ENCODE measurements at regions not wholly inside any gene's neighbourhood (a gene's known extent, or its start where the extent isn't known, plus 50 kb on each side); places are given as distances from the start of the nearest gene placed in this dataset.
"Not testable (repeated sequence)": the region's sequence is repeated elsewhere in the genome, so short reads cannot be mapped to it uniquely, and the experiment has no call there.

DNA sequence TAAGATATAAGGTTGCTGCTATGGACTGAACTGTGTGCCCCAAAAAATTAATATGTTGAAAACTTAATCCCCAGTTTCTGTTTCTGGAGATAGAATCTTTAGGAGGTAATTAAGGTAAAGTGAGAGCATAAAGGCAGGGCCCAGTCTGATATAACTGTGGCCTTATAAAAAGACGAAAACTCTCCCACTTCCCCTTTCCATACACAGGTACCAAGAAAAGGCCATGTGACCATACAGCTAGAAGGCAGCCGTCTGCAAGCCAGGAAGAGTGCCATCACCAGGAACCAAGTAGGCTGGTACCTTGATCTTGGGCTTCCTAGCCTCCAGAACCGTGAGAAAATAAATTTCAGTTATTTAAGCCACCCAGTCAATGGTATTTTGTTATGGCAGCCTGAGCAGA, 550.3 kb downstream of the SMARCA1 start:
- CTCF ChIA-PET: no interaction called here
- Histone ChIP-seq H3K4me1 (ENCODE audit: insufficient read depth, low read length) (no peaks in the 10 kb centered on the region), H3K27me3 (ENCODE audit: insufficient read depth, low read length, poor library complexity, severe bottlenecking) (no peaks in the 10 kb centered on the region), H3K27ac (ENCODE audit: low read depth, low read length) (no peak overlapping the region), H3K9me3 (ENCODE audit: low read length) (no peaks in the 10 kb centered on the region), H3K36me3 (ENCODE audit: insufficient read depth, low read length) (no peaks in the 10 kb centered on the region), H3K4me3 (ENCODE audit: low read length) (no peak overlapping the region)
- no peak for DNase-seq
- Mint-ChIP-seq H3K27ac (no peak overlapping the region), H3K36me3 (no peaks in the 10 kb centered on the region), H3K4me3 (no peak overlapping the region), H3K27me3 (peaks cover 0 to 12% of the 10 kb centered on the region in 2 donors), H3K9me3 (peaks cover 0 to 2% (median 0%) of the 10 kb centered on the region in 5 donors), H3K4me1 (no peaks in the 10 kb centered on the region)
- POLR2A ChIA-PET: no interaction called here

DNA sequence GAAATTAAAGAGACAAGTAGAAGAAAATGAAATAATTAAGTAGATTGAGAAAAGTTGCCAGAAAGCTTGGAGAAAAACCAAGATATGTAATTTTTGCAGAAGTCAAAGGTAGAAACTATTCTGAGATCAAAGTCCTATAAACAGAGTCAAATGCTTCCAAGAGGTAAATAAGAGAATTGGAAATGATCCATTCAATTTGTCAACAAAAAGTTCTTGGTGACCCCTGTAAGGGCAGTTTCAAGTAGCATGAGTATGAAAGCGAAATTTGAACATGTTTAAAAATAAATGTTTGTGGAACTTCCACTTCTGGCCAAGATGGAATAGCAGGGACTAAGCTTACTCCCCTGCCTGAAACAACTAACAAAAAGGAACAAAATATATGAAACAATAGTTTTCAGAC, 562.0 kb downstream of the SMARCA1 start:
- H3K9me3 Mint-ChIP-seq: peaks cover 0 to 3% (median 0%) of the 10 kb centered on the region in 5 donors

DNA sequence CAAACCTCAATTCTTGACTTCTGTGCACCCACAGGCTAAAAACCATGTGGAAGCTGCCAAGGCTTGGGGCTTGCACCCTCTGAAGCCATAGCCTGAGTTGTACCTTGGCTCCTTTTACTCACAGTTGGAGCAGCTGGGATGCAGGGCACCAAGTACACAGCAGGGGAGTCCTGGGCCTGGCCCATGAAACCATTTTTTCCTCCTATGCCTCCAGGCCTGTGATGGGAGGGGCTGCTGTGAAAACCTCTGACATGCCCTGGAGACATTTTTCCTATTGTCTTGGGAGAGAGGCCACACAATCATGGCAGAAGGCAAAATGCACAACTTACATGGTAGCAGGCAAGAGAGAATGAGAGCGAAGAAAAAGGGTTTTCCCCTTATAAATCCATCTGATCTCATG, 568.6 kb downstream of the SMARCA1 start:
- H3K36me3 ChIP-seq (ENCODE audit: insufficient read depth, low read length); H3K27me3 ChIP-seq (ENCODE audit: insufficient read depth, low read length, poor library complexity, severe bottlenecking); POLR2A ChIA-PET; H3K4me1 ChIP-seq (ENCODE audit: insufficient read depth, low read length); H3K36me3 Mint-ChIP-seq; DNase-seq; H3K9me3 Mint-ChIP-seq; H3K27me3 Mint-ChIP-seq; H3K27ac ChIP-seq (ENCODE audit: low read depth, low read length); H3K27ac Mint-ChIP-seq; CTCF ChIA-PET; H3K4me3 Mint-ChIP-seq; H3K9me3 ChIP-seq (ENCODE audit: low read length); H3K4me1 Mint-ChIP-seq; H3K4me3 ChIP-seq (ENCODE audit: low read length): not testable (repeated sequence)

More for the DNA sequence above, 562.0 kb downstream of the SMARCA1 start:
- H3K4me1 ChIP-seq (ENCODE audit: insufficient read depth, low read length): no peaks in the 10 kb centered on the region
- H3K27ac Mint-ChIP-seq: no peak overlapping the region
- ChIA-PET POLR2A (no interaction called here), CTCF (no interaction called here)
- H3K4me1 Mint-ChIP-seq: no peaks in the 10 kb centered on the region
- H3K4me3 Mint-ChIP-seq: no peak overlapping the region
- DNase-seq: no peak
- no peak overlapping the region for H3K27ac ChIP-seq (ENCODE audit: low read depth, low read length)
- H3K27me3 Mint-ChIP-seq: no peaks in the 10 kb centered on the region
- H3K4me3 ChIP-seq (ENCODE audit: low read length): no peak overlapping the region
- H3K36me3 ChIP-seq (ENCODE audit: insufficient read depth, low read length): no peaks in the 10 kb centered on the region
- H3K9me3 ChIP-seq (ENCODE audit: low read length): no peaks in the 10 kb centered on the region
- H3K27me3 ChIP-seq (ENCODE audit: insufficient read depth, low read length, poor library complexity, severe bottlenecking): no peaks in the 10 kb centered on the region
- no peaks in the 10 kb centered on the region for H3K36me3 Mint-ChIP-seq

DNA sequence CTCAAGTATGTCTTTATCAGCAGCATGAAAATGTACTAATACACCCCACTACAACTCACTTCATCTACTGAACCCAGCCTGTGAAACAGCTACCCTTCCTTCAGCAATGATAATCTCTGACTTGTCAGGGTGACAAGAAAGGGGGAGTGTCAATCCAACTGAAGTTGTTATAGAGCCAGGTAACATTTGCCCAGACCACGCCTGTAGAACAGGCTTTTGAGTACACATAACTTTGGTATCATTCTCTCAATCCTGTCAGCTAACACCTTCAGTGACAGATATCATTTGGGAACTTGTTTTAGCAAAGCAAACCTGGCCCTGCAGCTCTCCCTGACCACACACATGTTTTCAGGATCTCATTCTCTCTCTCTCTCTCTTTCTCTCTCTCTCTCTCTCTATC, 592.2 kb downstream of the SMARCA1 start:
- H3K36me3 ChIP-seq (ENCODE audit: insufficient read depth, low read length): no peaks in the 10 kb centered on the region
- ChIA-PET CTCF (no interaction called here), POLR2A (no interaction called here)
- H3K27me3 ChIP-seq (ENCODE audit: insufficient read depth, low read length, poor library complexity, severe bottlenecking): no peaks in the 10 kb centered on the region
- H3K27ac ChIP-seq (ENCODE audit: low read depth, low read length): no peak overlapping the region
- no peak for DNase-seq
- H3K4me1 ChIP-seq (ENCODE audit: insufficient read depth, low read length): no peaks in the 10 kb centered on the region
- H3K4me3 ChIP-seq (ENCODE audit: low read length): no peak overlapping the region
- H3K9me3 ChIP-seq (ENCODE audit: low read length): no peaks in the 10 kb centered on the region
- Mint-ChIP-seq H3K9me3 (peaks cover 0 to 4% (median 0%) of the 10 kb centered on the region in 5 donors), H3K36me3 (no peaks in the 10 kb centered on the region), H3K27me3 (peaks cover 0 to 3% of the 10 kb centered on the region in 2 donors), H3K4me1 (no peaks in the 10 kb centered on the region), H3K4me3 (no peak overlapping the region), H3K27ac (no peak overlapping the region)

DNA sequence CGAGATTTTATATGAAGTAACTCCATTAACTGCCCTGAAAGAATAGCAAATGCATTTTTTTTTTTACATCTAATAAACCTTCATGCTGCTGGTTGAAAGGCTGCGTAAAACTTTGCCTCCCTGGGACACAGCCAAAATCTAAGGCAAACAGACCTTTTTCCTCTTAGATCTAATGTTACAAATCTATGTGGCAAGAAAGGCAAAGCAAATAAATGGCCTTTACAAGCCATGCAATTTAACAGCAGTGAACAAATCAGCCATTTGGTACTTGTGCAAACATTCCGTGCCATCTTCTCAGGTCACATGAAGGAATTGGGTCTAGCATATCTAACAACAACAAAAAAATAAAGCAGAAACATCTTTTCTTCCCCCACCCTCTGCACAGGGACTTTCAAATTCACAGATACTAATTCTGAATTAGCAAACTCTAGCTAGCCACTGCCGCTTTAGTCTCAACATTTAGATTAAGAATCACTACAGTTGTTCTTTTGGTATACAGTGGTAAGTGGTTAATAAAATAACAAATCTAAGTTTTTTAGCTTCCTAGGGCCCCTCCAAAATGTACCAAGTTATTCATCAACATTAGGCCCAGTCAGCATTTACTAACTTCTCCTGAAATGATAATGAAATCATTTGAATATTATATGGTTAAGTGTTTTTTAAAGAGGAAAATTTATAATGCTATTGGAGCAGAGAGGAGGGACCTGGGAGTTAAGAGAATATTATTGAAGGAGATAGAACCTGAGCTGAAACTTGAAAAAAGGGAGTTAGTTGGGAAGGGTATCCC, 593.8 kb downstream of the SMARCA1 start:
- POLR2A ChIA-PET: no interaction called here
- peaks cover 0 to 3% of the 10 kb centered on the region in 2 donors for H3K27me3 Mint-ChIP-seq
- Histone ChIP-seq H3K9me3 (ENCODE audit: low read length) (no peaks in the 10 kb centered on the region), H3K36me3 (ENCODE audit: insufficient read depth, low read length) (no peaks in the 10 kb centered on the region), H3K4me1 (ENCODE audit: insufficient read depth, low read length) (no peaks in the 10 kb centered on the region), H3K4me3 (ENCODE audit: low read length) (no peak overlapping the region), H3K27me3 (ENCODE audit: insufficient read depth, low read length, poor library complexity, severe bottlenecking) (no peaks in the 10 kb centered on the region), H3K27ac (ENCODE audit: low read depth, low read length) (no peak overlapping the region)
- H3K36me3 Mint-ChIP-seq: no peaks in the 10 kb centered on the region
- no peak for DNase-seq
- peaks cover 0 to 5% (median 0%) of the 10 kb centered on the region in 5 donors for H3K9me3 Mint-ChIP-seq
- H3K4me3 Mint-ChIP-seq: no peak overlapping the region
- CTCF ChIA-PET: no interaction called here
- no peak overlapping the region for H3K27ac Mint-ChIP-seq
- H3K4me1 Mint-ChIP-seq: no peaks in the 10 kb centered on the region

DNA sequence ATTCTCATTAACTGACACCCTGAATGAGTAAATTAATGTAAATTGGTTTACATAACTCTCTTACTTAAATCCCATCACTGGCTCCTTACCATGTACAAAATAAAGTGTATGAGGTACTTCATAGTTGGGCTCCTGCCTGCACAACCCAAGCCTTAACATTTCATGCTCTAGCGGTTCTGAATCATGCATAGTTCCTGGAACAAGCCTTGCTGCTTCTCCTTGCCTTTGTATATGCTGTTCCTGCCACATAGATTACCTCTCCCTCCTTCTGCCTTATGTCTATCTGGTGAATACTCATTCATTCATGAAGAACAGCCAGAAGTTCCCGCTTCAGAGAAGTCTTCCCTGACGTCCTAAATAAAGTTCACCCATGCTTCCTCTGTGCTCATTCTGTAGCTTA, 594.7 kb downstream of the SMARCA1 start:
- no peak overlapping the region for H3K4me3 Mint-ChIP-seq

DNA sequence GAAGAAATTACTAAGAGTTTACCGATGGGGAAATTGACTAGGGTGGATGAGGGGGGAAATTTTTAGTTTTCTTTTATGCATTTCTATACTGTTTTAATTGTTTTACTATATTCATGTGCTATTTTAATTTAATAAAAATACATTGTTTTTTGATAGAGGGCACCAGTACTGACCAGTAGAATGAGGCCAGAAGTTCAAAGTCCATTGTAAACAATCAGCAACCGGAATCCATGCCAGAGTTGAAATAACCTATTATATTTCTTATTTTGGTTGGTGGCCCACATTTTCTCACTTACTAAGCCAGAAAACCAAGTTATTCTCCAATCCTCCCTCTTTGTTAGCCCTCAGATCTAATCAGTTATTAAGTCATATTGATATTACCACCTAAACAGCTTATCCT, 595.9 kb downstream of the SMARCA1 start:
- no peak for DNase-seq
- peaks cover 0 to 5% (median 0%) of the 10 kb centered on the region in 5 donors for H3K9me3 Mint-ChIP-seq
- no peaks in the 10 kb centered on the region for H3K36me3 Mint-ChIP-seq
- Histone ChIP-seq H3K27me3 (ENCODE audit: insufficient read depth, low read length, poor library complexity, severe bottlenecking) (no peaks in the 10 kb centered on the region), H3K9me3 (ENCODE audit: low read length) (no peaks in the 10 kb centered on the region), H3K4me3 (ENCODE audit: low read length) (no peak overlapping the region), H3K36me3 (ENCODE audit: insufficient read depth, low read length) (no peaks in the 10 kb centered on the region), H3K4me1 (ENCODE audit: insufficient read depth, low read length) (no peaks in the 10 kb centered on the region), H3K27ac (ENCODE audit: low read depth, low read length) (no peak overlapping the region)
- H3K4me1 Mint-ChIP-seq: no peaks in the 10 kb centered on the region
- CTCF ChIA-PET: no interaction called here
- no peak overlapping the region for H3K27ac Mint-ChIP-seq
- H3K27me3 Mint-ChIP-seq: peaks cover 0 to 5% of the 10 kb centered on the region in 2 donors
- POLR2A ChIA-PET: no interaction called here
- H3K4me3 Mint-ChIP-seq: no peak overlapping the region

More for the DNA sequence above, 594.7 kb downstream of the SMARCA1 start:
- Histone ChIP-seq H3K9me3 (ENCODE audit: low read length) (no peaks in the 10 kb centered on the region), H3K36me3 (ENCODE audit: insufficient read depth, low read length) (no peaks in the 10 kb centered on the region), H3K4me3 (ENCODE audit: low read length) (no peak overlapping the region), H3K27ac (ENCODE audit: low read depth, low read length) (no peak overlapping the region), H3K4me1 (ENCODE audit: insufficient read depth, low read length) (no peaks in the 10 kb centered on the region), H3K27me3 (ENCODE audit: insufficient read depth, low read length, poor library complexity, severe bottlenecking) (no peaks in the 10 kb centered on the region)
- no peaks in the 10 kb centered on the region for H3K4me1 Mint-ChIP-seq
- no peaks in the 10 kb centered on the region for H3K36me3 Mint-ChIP-seq
- H3K27me3 Mint-ChIP-seq: peaks cover 0 to 5% of the 10 kb centered on the region in 2 donors
- no peak for DNase-seq
- POLR2A ChIA-PET: no interaction called here
- CTCF ChIA-PET: no interaction called here
- peaks cover 0 to 5% (median 0%) of the 10 kb centered on the region in 5 donors for H3K9me3 Mint-ChIP-seq
- no peak overlapping the region for H3K27ac Mint-ChIP-seq

DNA sequence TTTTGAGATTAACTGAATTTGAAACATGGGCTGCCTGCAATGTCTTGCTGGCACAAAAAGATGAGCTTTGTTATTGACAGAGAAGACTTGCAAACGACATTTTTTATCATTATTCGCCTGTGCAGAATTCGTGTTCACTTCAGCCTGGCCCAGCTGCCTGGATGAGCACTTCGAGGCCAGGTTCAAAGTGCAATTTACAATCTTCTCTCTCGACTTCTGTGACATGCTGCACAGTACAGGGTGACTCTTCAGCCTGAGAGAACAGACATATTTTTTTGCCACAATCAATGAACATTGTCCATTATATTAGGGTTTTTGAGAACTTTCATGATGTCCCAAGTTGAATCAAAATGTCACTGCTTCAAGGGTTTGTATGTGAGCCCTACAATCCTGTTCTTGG, 616.5 kb downstream of the SMARCA1 start:
- peaks cover 0 to 2% (median 0%) of the 10 kb centered on the region in 5 donors for H3K9me3 Mint-ChIP-seq
- no peaks in the 10 kb centered on the region for H3K4me1 Mint-ChIP-seq
- no peaks in the 10 kb centered on the region for H3K9me3 ChIP-seq (ENCODE audit: low read length)
- H3K4me3 Mint-ChIP-seq: no peak overlapping the region
- no peak overlapping the region for H3K27ac Mint-ChIP-seq
- no peaks in the 10 kb centered on the region for H3K4me1 ChIP-seq (ENCODE audit: insufficient read depth, low read length)
- no peak for DNase-seq
- ChIA-PET CTCF (no interaction called here), POLR2A (no interaction called here)
- no peak overlapping the region for H3K27ac ChIP-seq (ENCODE audit: low read depth, low read length)
- H3K36me3 Mint-ChIP-seq: no peaks in the 10 kb centered on the region
- no peaks in the 10 kb centered on the region for H3K27me3 ChIP-seq (ENCODE audit: insufficient read depth, low read length, poor library complexity, severe bottlenecking)
- peaks cover 0 to 4% of the 10 kb centered on the region in 2 donors for H3K27me3 Mint-ChIP-seq
- no peak overlapping the region for H3K4me3 ChIP-seq (ENCODE audit: low read length)
- no peaks in the 10 kb centered on the region for H3K36me3 ChIP-seq (ENCODE audit: insufficient read depth, low read length)

All from CD8-positive, alpha-beta memory T cell (primary cell).